HCT116 (cell line): ENCODE measurements at regions not wholly inside any gene's neighbourhood (a gene's known extent, or its start where the extent isn't known, plus 50 kb on each side); places are given as distances from the start of the nearest gene placed in this dataset.

ENCODE experiments used
- CBX3 ChIP-seq: IDR thresholded peaks from 2 replicates; pipeline ENCODE4 v1.6.1; 2012; ENCODE audit warnings: low read depth
- CTCF ChIP-seq, 3 experiments: fragments of 200-600 bp in 1 of 3; sonication (generic) in 1 of 3; IDR thresholded peaks in 2 of 3; conservative IDR thresholded peaks in 1 of 3; 2 replicates each; pipeline ENCODE4 v1.5.1; 2012 to 2017; ENCODE audit warnings: low read depth in 2 of 3, low read length in 2 of 3, antibody characterized with exemption in 1 of 3, borderline replicate concordance in 1 of 3, control low read depth in 1 of 3, mild to moderate bottlenecking in 1 of 3, mixed read lengths in 1 of 3, mixed run types in 1 of 3, moderate library complexity in 1 of 3; ENCODE audit not compliant: insufficient read depth in 1 of 3
- EZH2 ChIP-seq: fragments of 200-600 bp; sonication (generic); IDR thresholded peaks from 2 replicates; pipeline ENCODE4 v1.6.1; 2017; ENCODE audit warnings: antibody characterized with exemption, mixed run types
- FOSL1 ChIP-seq: IDR thresholded peaks from 2 replicates; pipeline ENCODE4 v1.6.1; 2012; ENCODE audit warnings: low read depth
- JUND ChIP-seq: IDR thresholded peaks from 2 replicates; pipeline ENCODE4 v1.6.1; 2012
- POLR2A ChIP-seq: IDR thresholded peaks from 2 replicates; pipeline ENCODE4 v1.7.0; 2011; ENCODE audit warnings: borderline replicate concordance; ENCODE audit not compliant: insufficient read depth, insufficient read length; ENCODE audit errors: extremely low read depth
- SIN3A ChIP-seq: IDR thresholded peaks from 2 replicates; pipeline ENCODE4 v1.6.1; 2012; ENCODE audit warnings: low read depth
- SP1 ChIP-seq: IDR thresholded peaks from 2 replicates; pipeline ENCODE4 v1.6.1; 2012; ENCODE audit warnings: low read depth
- TCF7L2 ChIP-seq: IDR thresholded peaks from 2 replicates; pipeline ENCODE4 v1.7.0; 2011; ENCODE audit warnings: borderline replicate concordance, inconsistent platforms; ENCODE audit not compliant: insufficient read depth, insufficient read length; ENCODE audit errors: extremely low read depth
- YY1 ChIP-seq: IDR thresholded peaks from 2 replicates; pipeline ENCODE4 v1.6.1; 2011; ENCODE audit warnings: low read length, low read depth, moderate library complexity, mild to moderate bottlenecking; ENCODE audit not compliant: insufficient replicate concordance; ENCODE audit errors: extremely low read depth
- ZFX ChIP-seq: fragments of 450-650 bp; IDR thresholded peaks from 2 replicates; pipeline ENCODE4 v1.6.1; 2017
- TF ChIP-seq, protein P1 (sequence below): IDR thresholded peaks from 2 replicates; pipeline ENCODE4 v1.6.1; 2012; ENCODE audit warnings: low read depth

DNA sequence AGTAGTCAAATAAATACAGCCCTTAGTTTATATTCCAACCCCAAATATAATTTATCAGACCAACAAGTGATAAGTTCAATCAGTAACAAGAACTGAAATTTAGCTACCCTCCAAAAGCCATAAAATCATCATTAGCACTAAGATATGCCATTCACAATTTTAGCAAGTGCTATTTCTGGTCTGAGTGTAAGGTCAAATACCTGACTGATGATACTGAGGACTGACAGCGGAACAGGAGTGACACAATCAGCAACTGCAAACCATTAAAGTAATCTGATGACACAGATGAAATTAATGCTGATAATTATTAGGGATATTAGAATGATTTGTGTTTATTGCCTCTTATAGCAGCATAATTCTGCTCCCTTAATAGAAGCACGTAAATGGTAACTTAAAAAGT lies 152.7 kb upstream of the SPHKAP start:
- TF ChIP-seq CBX3 (no peak), CTCF (IDR thresholded peaks at IDR 0.05 in 2 of 3, conservative IDR thresholded peaks at IDR 0.05 in 1 of 3; ENCODE audit: borderline replicate concordance in 1 of 3, insufficient read depth in 1 of 3, low read depth in 2 of 3, low read length in 2 of 3) (no peak), YY1 (no peak), EZH2 (no peak), ZFX (no peak), POLR2A (no peak), SP1 (no peak), JUND (no peak), FOSL1 (no peak), TCF7L2 (no peak), SIN3A (no peak)
- TF ChIP-seq, protein P1, sequence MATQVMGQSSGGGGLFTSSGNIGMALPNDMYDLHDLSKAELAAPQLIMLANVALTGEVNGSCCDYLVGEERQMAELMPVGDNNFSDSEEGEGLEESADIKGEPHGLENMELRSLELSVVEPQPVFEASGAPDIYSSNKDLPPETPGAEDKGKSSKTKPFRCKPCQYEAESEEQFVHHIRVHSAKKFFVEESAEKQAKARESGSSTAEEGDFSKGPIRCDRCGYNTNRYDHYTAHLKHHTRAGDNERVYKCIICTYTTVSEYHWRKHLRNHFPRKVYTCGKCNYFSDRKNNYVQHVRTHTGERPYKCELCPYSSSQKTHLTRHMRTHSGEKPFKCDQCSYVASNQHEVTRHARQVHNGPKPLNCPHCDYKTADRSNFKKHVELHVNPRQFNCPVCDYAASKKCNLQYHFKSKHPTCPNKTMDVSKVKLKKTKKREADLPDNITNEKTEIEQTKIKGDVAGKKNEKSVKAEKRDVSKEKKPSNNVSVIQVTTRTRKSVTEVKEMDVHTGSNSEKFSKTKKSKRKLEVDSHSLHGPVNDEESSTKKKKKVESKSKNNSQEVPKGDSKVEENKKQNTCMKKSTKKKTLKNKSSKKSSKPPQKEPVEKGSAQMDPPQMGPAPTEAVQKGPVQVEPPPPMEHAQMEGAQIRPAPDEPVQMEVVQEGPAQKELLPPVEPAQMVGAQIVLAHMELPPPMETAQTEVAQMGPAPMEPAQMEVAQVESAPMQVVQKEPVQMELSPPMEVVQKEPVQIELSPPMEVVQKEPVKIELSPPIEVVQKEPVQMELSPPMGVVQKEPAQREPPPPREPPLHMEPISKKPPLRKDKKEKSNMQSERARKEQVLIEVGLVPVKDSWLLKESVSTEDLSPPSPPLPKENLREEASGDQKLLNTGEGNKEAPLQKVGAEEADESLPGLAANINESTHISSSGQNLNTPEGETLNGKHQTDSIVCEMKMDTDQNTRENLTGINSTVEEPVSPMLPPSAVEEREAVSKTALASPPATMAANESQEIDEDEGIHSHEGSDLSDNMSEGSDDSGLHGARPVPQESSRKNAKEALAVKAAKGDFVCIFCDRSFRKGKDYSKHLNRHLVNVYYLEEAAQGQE = no peak
